ENCODE measurements at regions not wholly inside any gene's neighbourhood (a gene's known extent, or its start where the extent isn't known, plus 50 kb on each side); places are given as distances from the start of the nearest gene placed in this dataset.

DNA sequence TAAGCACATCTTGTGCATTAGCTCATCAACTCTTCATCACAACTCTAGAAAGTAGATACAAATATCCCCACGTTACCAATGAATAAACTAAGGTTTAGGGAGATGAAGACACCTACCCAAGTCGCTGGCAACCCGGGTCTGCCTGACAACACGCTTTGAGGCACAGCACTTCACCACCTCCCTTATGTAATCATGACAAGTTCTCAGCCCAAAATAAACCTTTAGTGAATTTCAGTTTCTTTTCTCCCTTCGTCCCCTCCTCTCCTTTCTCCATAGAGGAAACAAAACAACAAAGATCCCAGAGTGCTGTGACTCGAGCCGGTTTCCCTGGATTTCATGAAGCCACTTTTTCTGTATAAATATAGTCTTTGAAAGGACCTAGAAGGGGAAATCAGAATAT, 105.4 kb downstream of the MAFB start:
- Histone ChIP-seq H3K9me3 (ENCODE audit: control insufficient read depth, insufficient read depth, low read depth, low read length) (no peaks in the 10 kb centered on the region), H3K36me3 (ENCODE audit: control insufficient read depth in 2 of 2, insufficient read depth in 1 of 2, low read length in 2 of 2) (no peaks in the 10 kb centered on the region), H3K4me3 (ENCODE audit: low read depth, low read length) (no peak overlapping the region), H3K4me1 (ENCODE audit: control insufficient read depth, insufficient read depth, low read length) (no peaks in the 10 kb centered on the region), H3K27ac (ENCODE audit: extremely low read depth, low read depth, low read length) (no peak overlapping the region)
- TF ChIP-seq GFI1B (tag by site-specific recombination; IDR thresholded peaks at IDR 0.05) = no peak
- TF ChIP-seq, protein P1, sequence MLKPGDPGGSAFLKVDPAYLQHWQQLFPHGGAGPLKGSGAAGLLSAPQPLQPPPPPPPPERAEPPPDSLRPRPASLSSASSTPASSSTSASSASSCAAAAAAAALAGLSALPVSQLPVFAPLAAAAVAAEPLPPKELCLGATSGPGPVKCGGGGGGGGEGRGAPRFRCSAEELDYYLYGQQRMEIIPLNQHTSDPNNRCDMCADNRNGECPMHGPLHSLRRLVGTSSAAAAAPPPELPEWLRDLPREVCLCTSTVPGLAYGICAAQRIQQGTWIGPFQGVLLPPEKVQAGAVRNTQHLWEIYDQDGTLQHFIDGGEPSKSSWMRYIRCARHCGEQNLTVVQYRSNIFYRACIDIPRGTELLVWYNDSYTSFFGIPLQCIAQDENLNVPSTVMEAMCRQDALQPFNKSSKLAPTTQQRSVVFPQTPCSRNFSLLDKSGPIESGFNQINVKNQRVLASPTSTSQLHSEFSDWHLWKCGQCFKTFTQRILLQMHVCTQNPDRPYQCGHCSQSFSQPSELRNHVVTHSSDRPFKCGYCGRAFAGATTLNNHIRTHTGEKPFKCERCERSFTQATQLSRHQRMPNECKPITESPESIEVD (tag by site-specific recombination; IDR thresholded peaks at IDR 0.05) = no peak
- no peak for TF ChIP-seq ZNF623 (tag by site-specific recombination; IDR thresholded peaks at IDR 0.05)
- TF ChIP-seq ZNF785 (tag by site-specific recombination; IDR thresholded peaks at IDR 0.05) = no peak
- TF ChIP-seq, protein P2, sequence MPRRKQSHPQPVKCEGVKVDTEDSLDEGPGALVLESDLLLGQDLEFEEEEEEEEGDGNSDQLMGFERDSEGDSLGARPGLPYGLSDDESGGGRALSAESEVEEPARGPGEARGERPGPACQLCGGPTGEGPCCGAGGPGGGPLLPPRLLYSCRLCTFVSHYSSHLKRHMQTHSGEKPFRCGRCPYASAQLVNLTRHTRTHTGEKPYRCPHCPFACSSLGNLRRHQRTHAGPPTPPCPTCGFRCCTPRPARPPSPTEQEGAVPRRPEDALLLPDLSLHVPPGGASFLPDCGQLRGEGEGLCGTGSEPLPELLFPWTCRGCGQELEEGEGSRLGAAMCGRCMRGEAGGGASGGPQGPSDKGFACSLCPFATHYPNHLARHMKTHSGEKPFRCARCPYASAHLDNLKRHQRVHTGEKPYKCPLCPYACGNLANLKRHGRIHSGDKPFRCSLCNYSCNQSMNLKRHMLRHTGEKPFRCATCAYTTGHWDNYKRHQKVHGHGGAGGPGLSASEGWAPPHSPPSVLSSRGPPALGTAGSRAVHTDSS (tag by site-specific recombination; IDR thresholded peaks at IDR 0.05) = no peak
- no peak for TF ChIP-seq ZNF473 (tag by site-specific recombination; IDR thresholded peaks at IDR 0.05)
- no peak for TF ChIP-seq ZNF792 (tag by site-specific recombination; IDR thresholded peaks at IDR 0.05)
- TF ChIP-seq ZSCAN16 (tag by site-specific recombination; IDR thresholded peaks at IDR 0.05) = no peak
- TF ChIP-seq, protein P3, sequence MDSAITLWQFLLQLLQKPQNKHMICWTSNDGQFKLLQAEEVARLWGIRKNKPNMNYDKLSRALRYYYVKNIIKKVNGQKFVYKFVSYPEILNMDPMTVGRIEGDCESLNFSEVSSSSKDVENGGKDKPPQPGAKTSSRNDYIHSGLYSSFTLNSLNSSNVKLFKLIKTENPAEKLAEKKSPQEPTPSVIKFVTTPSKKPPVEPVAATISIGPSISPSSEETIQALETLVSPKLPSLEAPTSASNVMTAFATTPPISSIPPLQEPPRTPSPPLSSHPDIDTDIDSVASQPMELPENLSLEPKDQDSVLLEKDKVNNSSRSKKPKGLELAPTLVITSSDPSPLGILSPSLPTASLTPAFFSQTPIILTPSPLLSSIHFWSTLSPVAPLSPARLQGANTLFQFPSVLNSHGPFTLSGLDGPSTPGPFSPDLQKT (IDR thresholded peaks at IDR 0.05; ENCODE audit: borderline replicate concordance, low read depth, low read length) = no peak
- no peak for TF ChIP-seq ZNF501 (tag by site-specific recombination; IDR thresholded peaks at IDR 0.05)
- POLR2A ChIA-PET = no interaction called here
- CTCF ChIA-PET = no interaction called here

DNA sequence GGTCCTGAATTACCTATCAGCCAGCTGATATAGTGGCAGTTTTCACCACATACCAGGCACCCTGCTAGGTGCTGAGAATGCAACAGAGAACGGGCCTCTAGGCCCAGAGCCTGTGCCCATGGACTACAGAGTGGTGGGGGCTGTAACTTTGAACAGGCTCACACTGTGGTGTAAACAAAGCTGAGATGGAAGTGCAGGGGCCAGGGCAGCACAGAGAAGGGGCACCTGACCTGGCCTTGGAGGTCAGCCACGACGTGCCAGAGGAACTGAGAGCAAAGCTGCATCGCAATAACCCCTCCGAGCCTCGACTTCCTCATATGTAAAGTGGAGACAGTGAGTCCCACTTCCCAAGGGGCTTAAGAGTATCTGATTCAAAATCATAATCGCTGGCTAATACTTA, 105.8 kb downstream of the MAFB start:
- Histone ChIP-seq H3K27ac (ENCODE audit: extremely low read depth, low read depth, low read length) (no peak overlapping the region), H3K9me3 (ENCODE audit: control insufficient read depth, insufficient read depth, low read depth, low read length) (no peaks in the 10 kb centered on the region), H3K4me1 (ENCODE audit: control insufficient read depth, insufficient read depth, low read length) (no peaks in the 10 kb centered on the region), H3K36me3 (ENCODE audit: control insufficient read depth in 2 of 2, insufficient read depth in 1 of 2, low read length in 2 of 2) (no peaks in the 10 kb centered on the region), H3K4me3 (ENCODE audit: low read depth, low read length) (no peak overlapping the region)
- ChIA-PET POLR2A (no interaction called here), CTCF (no interaction called here)
- TF ChIP-seq MEIS1 (CRISPR knock-in tag; IDR thresholded peaks at IDR 0.05; ENCODE audit: borderline replicate concordance) (no peak), ZNF169 (tag by site-specific recombination; IDR thresholded peaks at IDR 0.05) (no peak), GFI1B (tag by site-specific recombination; IDR thresholded peaks at IDR 0.05) (no peak), ZNF626 (tag by site-specific recombination; IDR thresholded peaks at IDR 0.05) (no peak), ZNF660 (tag by site-specific recombination; IDR thresholded peaks at IDR 0.05) (no peak), ZNF585B (tag by site-specific recombination; IDR thresholded peaks at IDR 0.05) (no peak), ZNF621 (tag by site-specific recombination; IDR thresholded peaks at IDR 0.05) (no peak), ZNF777 (tag by site-specific recombination; IDR thresholded peaks at IDR 0.05; ENCODE audit: borderline replicate concordance) (no peak), SETDB1 (IDR thresholded peaks at IDR 0.05; ENCODE audit: insufficient read length, low read length) (no peak), ZNF366 (tag by site-specific recombination; conservative IDR thresholded peaks at IDR 0.05) (no peak)
- TF ChIP-seq, protein P4, sequence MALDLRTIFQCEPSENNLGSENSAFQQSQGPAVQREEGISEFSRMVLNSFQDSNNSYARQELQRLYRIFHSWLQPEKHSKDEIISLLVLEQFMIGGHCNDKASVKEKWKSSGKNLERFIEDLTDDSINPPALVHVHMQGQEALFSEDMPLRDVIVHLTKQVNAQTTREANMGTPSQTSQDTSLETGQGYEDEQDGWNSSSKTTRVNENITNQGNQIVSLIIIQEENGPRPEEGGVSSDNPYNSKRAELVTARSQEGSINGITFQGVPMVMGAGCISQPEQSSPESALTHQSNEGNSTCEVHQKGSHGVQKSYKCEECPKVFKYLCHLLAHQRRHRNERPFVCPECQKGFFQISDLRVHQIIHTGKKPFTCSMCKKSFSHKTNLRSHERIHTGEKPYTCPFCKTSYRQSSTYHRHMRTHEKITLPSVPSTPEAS (tag by site-specific recombination; IDR thresholded peaks at IDR 0.05) = no peak
- TF ChIP-seq, protein P5, sequence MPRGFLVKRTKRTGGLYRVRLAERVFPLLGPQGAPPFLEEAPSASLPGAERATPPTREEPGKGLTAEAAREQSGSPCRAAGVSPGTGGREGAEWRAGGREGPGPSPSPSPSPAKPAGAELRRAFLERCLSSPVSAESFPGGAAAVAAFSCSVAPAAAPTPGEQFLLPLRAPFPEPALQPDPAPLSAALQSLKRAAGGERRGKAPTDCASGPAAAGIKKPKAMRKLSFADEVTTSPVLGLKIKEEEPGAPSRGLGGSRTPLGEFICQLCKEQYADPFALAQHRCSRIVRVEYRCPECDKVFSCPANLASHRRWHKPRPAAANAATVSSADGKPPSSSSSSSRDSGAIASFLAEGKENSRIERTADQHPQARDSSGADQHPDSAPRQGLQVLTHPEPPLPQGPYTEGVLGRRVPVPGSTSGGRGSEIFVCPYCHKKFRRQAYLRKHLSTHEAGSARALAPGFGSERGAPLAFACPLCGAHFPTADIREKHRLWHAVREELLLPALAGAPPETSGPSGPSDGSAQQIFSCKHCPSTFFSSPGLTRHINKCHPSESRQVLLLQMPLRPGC (tag by site-specific recombination; IDR thresholded peaks at IDR 0.05) = no peak
- TF ChIP-seq, protein P6, sequence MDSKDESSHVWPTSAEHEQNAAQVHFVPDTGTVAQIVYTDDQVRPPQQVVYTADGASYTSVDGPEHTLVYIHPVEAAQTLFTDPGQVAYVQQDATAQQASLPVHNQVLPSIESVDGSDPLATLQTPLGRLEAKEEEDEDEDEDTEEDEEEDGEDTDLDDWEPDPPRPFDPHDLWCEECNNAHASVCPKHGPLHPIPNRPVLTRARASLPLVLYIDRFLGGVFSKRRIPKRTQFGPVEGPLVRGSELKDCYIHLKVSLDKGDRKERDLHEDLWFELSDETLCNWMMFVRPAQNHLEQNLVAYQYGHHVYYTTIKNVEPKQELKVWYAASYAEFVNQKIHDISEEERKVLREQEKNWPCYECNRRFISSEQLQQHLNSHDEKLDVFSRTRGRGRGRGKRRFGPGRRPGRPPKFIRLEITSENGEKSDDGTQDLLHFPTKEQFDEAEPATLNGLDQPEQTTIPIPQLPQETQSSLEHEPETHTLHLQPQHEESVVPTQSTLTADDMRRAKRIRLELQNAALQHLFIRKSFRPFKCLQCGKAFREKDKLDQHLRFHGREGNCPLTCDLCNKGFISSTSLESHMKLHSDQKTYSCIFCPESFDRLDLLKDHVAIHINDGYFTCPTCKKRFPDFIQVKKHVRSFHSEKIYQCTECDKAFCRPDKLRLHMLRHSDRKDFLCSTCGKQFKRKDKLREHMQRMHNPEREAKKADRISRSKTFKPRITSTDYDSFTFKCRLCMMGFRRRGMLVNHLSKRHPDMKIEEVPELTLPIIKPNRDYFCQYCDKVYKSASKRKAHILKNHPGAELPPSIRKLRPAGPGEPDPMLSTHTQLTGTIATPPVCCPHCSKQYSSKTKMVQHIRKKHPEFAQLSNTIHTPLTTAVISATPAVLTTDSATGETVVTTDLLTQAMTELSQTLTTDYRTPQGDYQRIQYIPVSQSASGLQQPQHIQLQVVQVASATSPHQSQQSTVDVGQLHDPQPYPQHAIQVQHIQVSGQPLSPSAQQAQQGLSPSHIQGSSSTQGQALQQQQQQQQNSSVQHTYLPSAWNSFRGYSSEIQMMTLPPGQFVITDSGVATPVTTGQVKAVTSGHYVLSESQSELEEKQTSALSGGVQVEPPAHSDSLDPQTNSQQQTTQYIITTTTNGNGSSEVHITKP (tag by site-specific recombination; IDR thresholded peaks at IDR 0.05) = no peak

Data from HEK293 (cell line).